IMR-90 (cell line): ENCODE measurements at regions not wholly inside any gene's neighbourhood (a gene's known extent, or its start where the extent isn't known, plus 50 kb on each side); places are given as distances from the start of the nearest gene placed in this dataset.

Experiments used
- ATAC-seq: fragments of 200-7000 bp; cut with Tn5 transposase; 2 replicates; pipeline ENCODE4 v1.9.1; 2020; ENCODE audit warnings: low read depth, mild to moderate bottlenecking, moderate library complexity
- BruUV-seq: library from RNA; stranded (reverse); fragments of 400-500 nt; replicated peaks from 2 replicates; lab custom pipeline; 2021; lab: Mats Ljungman, UMichigan
- CTCF ChIA-PET: fragments of 300-600 bp; formaldehyde crosslinking; extraction: SDS; loops from one replicate; lab custom pipeline; 2021; ENCODE audit warnings: antibody characterized with exemption; lab: Yijun Ruan, JAX
- POLR2A ChIA-PET: fragments of 300-600 bp; sonication (Branson Sonifier 250); formaldehyde crosslinking; loops from one replicate; lab custom pipeline; 2022; ENCODE audit warnings: antibody characterized with exemption; ENCODE audit not compliant: unreplicated experiment; lab: Charles Lee
- DNase-seq: peaks from one replicate; pipeline ENCODE4 v3.0.0; 2013
- H2AFZ ChIP-seq: replicated peaks from 2 replicates; pipeline ENCODE3; 2013; ENCODE audit warnings: low read length, mild to moderate bottlenecking; ENCODE audit not compliant: poor library complexity
- H2AK5ac ChIP-seq: 2 replicates; pipeline ENCODE4 v1.6.1; 2013; ENCODE audit warnings: low read depth, low read length, inconsistent platforms
- H2AK9ac ChIP-seq: replicated peaks from 2 replicates; pipeline ENCODE3; 2013; ENCODE audit warnings: mild to moderate bottlenecking, low read depth, low read length, moderate library complexity; ENCODE audit not compliant: poor library complexity
- H2BK120ac ChIP-seq: 2 replicates; pipeline ENCODE4 v1.6.1; 2013; ENCODE audit warnings: low read depth, low read length, inconsistent platforms
- H2BK15ac ChIP-seq: 3 replicates; pipeline ENCODE4 v1.6.1; 2013; ENCODE audit warnings: low read depth, low read length, inconsistent platforms
- H2BK20ac ChIP-seq: 2 replicates; pipeline ENCODE4 v1.6.1; 2013; ENCODE audit warnings: low read depth, mild to moderate bottlenecking, inconsistent platforms, low read length, moderate library complexity
- H2BK5ac ChIP-seq: 2 replicates; pipeline ENCODE4 v1.6.1; 2013; ENCODE audit warnings: mild to moderate bottlenecking, low read depth, low read length, inconsistent platforms; ENCODE audit not compliant: poor library complexity, severe bottlenecking
- H3K14ac ChIP-seq: replicated peaks from 2 replicates; pipeline ENCODE4 v1.6.1; 2013; ENCODE audit warnings: low read depth, low read length, inconsistent platforms
- H3K18ac ChIP-seq: 2 replicates; pipeline ENCODE4 v1.6.1; 2013; ENCODE audit warnings: low read depth, low read length, control low read depth
- H3K23ac ChIP-seq: 2 replicates; pipeline ENCODE4 v1.6.1; 2013; ENCODE audit warnings: low read depth, low read length, inconsistent platforms
- H3K27ac ChIP-seq: 2 replicates; pipeline ENCODE4 v1.5.1; 2013; ENCODE audit warnings: mild to moderate bottlenecking, control low read depth, low read length; ENCODE audit not compliant: insufficient read depth
- H3K27me3 ChIP-seq: 2 replicates; pipeline ENCODE4 v1.6.1; 2013; ENCODE audit warnings: low read length; ENCODE audit not compliant: control insufficient read depth, insufficient read depth
- H3K36me3 ChIP-seq: 2 replicates; pipeline ENCODE4 v1.6.1; 2013; ENCODE audit warnings: low read length, mixed read lengths; ENCODE audit not compliant: control insufficient read depth, insufficient read depth
- H3K4ac ChIP-seq: 2 replicates; pipeline ENCODE4 v1.6.1; 2013; ENCODE audit warnings: low read depth, low read length, inconsistent platforms
- H3K4me1 ChIP-seq: 2 replicates; pipeline ENCODE4 v1.6.1; 2013; ENCODE audit warnings: low read length, mixed read lengths; ENCODE audit not compliant: control insufficient read depth, insufficient read depth
- H3K4me2 ChIP-seq: 2 replicates; pipeline ENCODE4 v1.6.1; 2013; ENCODE audit warnings: low read depth, mild to moderate bottlenecking, control low read depth, low read length, moderate library complexity
- H3K4me3 ChIP-seq: 2 replicates; pipeline ENCODE4 v1.5.1; 2013; ENCODE audit warnings: low read depth, mild to moderate bottlenecking, control low read depth, low read length, moderate library complexity; ENCODE audit not compliant: insufficient read depth
- H3K56ac ChIP-seq: 2 replicates; pipeline ENCODE4 v1.6.1; 2013; ENCODE audit warnings: low read length, inconsistent platforms; ENCODE audit not compliant: insufficient read depth; ENCODE audit errors: extremely low read depth
- H3K79me1 ChIP-seq, 2 experiments: 2 replicates each; pipeline ENCODE4 v1.6.1; 2013; ENCODE audit warnings: low read length in 2 of 2, inconsistent platforms in 1 of 2, low read depth in 1 of 2
- H3K9ac ChIP-seq: 2 replicates; pipeline ENCODE4 v1.6.1; 2013; ENCODE audit warnings: low read depth, low read length, control low read depth
- H3K9me1 ChIP-seq: 2 replicates; pipeline ENCODE4 v1.6.1; 2013; ENCODE audit warnings: low read length, inconsistent platforms; ENCODE audit not compliant: insufficient read depth
- H3K9me3 ChIP-seq: 2 replicates; pipeline ENCODE4 v1.6.1; 2013; ENCODE audit warnings: low read length; ENCODE audit not compliant: control insufficient read depth, insufficient read depth
- H4K20me1 ChIP-seq: 2 replicates; pipeline ENCODE4 v1.6.1; 2013; ENCODE audit warnings: low read length, inconsistent platforms; ENCODE audit not compliant: insufficient read depth
- H4K5ac ChIP-seq: 2 replicates; pipeline ENCODE4 v1.6.1; 2013; ENCODE audit warnings: mild to moderate bottlenecking, low read depth, low read length, control low read depth
- H4K8ac ChIP-seq, 2 experiments: 2 replicates each; pipeline ENCODE4 v1.6.1; 2013; ENCODE audit warnings: low read depth in 2 of 2, low read length in 2 of 2, control low read depth in 1 of 2, inconsistent platforms in 1 of 2
- H4K91ac ChIP-seq: 2 replicates; pipeline ENCODE4 v1.6.1; 2013; ENCODE audit warnings: low read depth, low read length, inconsistent platforms; ENCODE audit not compliant: insufficient read depth
- BHLHE40 ChIP-seq: fragments of 150-350 bp; IDR thresholded peaks from 2 replicates; pipeline ENCODE4 v1.6.1; 2016; ENCODE audit warnings: mild to moderate bottlenecking, low read depth, low read length
- CEBPB ChIP-seq: IDR thresholded peaks from 2 replicates; pipeline ENCODE4 v1.6.1; 2012; ENCODE audit warnings: low read depth, low read length, improper control_type of control experiment
- FOS ChIP-seq: fragments of 150-350 bp; IDR thresholded peaks from 2 replicates; pipeline ENCODE4 v1.6.1; 2016; ENCODE audit warnings: low read depth, low read length
- MAFK ChIP-seq: IDR thresholded peaks from 2 replicates; pipeline ENCODE4 v1.6.1; 2012; ENCODE audit warnings: low read depth, low read length, improper control_type of control experiment
- MXI1 ChIP-seq: IDR thresholded peaks from 2 replicates; pipeline ENCODE4 v1.6.1; 2012; ENCODE audit warnings: low read depth, mild to moderate bottlenecking, low read length, moderate library complexity, borderline replicate concordance
- RFX5 ChIP-seq: IDR thresholded peaks from 2 replicates; pipeline ENCODE4 v1.8.0; 2012; ENCODE audit warnings: low read depth, mild to moderate bottlenecking, low read length, moderate library complexity
- WGBS, 2 experiments: methylation state at CpG; one replicate each; pipeline versions ENCODE4 v1.1.5 to v1.1.7; 2013; ENCODE audit warnings: missing lambda C conversion rate in 2 of 2; ENCODE audit not compliant: insufficient read length in 1 of 2; ENCODE audit errors: extremely low coverage in 2 of 2; 5-methylcytosine and 5-hydroxymethylcytosine counted together
- dilution Hi-C: fragments of 300-500 bp; cut with HindIII; formaldehyde crosslinking; loops from one replicate; pipeline ENCODE4 v1.14.3; 2018; ENCODE audit warnings: low sequenced_read_pairs; ENCODE audit not compliant: unreplicated experiment
- in situ Hi-C: fragments of 300-500 bp; cut with MboI; formaldehyde crosslinking; loops from 3 replicates; pipeline ENCODE4 v1.14.3; 2019; ENCODE audit warnings: low sequenced_read_pairs, inconsistent platforms, mixed read lengths
- intact Hi-C: fragments of 100-400 bp; cut with micrococcal nuclease; formaldehyde crosslinking; loops from 2 replicates; pipeline ENCODE4 v1.10.0; 2022
- TF ChIP-seq, protein P1 (sequence below): fragments of 150-350 bp; IDR thresholded peaks from 2 replicates; pipeline ENCODE4 v1.6.1; 2017; ENCODE audit warnings: mild to moderate bottlenecking, antibody characterized with exemption, low read length, low read depth

- H3K23ac ChIP-seq, result no peak overlapping the region
- no peaks in the 10 kb centered on the region for H4K20me1 ChIP-seq
- H3K4me2 ChIP-seq, result peak overlapping the region; percentile 35; the same call in 1 of the 2 replicates
- BruUV-seq, result no TSS peak
- no peaks in the 10 kb centered on the region for H3K79me1 ChIP-seq
- no peak overlapping the region for H3K27ac ChIP-seq
- no peaks in the 10 kb centered on the region for H3K36me3 ChIP-seq
- H4K5ac ChIP-seq, result peak overlapping the region; percentile 39; the same call in 1 of the 2 replicates
- DNase-seq, result peak; percentile 99
- no peaks in the 10 kb centered on the region for H3K27me3 ChIP-seq
- no peak overlapping the region for H3K9ac ChIP-seq
- ATAC-seq, result peak; percentile 89
- in situ Hi-C loops (no loop called here), dilution Hi-C loops (no loop called here), intact Hi-C loops (no loop called here)
- H4K91ac ChIP-seq, result no peak overlapping the region
- no peak overlapping the region for H2AFZ ChIP-seq
- no peak overlapping the region for H2AK9ac ChIP-seq
- TF ChIP-seq MAFK (peak; percentile 21; the same call in 1 of the 2 replicates), BHLHE40 (peak; percentile 50; the same call in 1 of the 2 replicates), FOS (peak; percentile 95), RFX5 (no peak), CEBPB (peak; percentile 94), MXI1 (no peak)
- TF ChIP-seq, protein P1, sequence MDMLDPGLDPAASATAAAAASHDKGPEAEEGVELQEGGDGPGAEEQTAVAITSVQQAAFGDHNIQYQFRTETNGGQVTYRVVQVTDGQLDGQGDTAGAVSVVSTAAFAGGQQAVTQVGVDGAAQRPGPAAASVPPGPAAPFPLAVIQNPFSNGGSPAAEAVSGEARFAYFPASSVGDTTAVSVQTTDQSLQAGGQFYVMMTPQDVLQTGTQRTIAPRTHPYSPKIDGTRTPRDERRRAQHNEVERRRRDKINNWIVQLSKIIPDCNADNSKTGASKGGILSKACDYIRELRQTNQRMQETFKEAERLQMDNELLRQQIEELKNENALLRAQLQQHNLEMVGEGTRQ, result peak; percentile 62
- H3K14ac ChIP-seq, result no peak overlapping the region; the same call in 1 of the 2 replicates
- CTCF ChIA-PET, result no interaction called here
- peak overlapping the region; percentile 51; the same call in 1 of the 2 replicates for H2BK120ac ChIP-seq
- no peak overlapping the region for H2AK5ac ChIP-seq
- POLR2A ChIA-PET, result no interaction called here
- H2BK15ac ChIP-seq, result peak overlapping the region; percentile 39; the same call in 1 of the 3 replicates
- no CpG with 5 or more reads among the region's 2 CpGs for WGBS, 2 experiments
- no peaks in the 10 kb centered on the region for H3K9me1 ChIP-seq
- peak overlapping the region; percentile 32 to 38; a peak in 3 of 4 replicates for H4K8ac ChIP-seq
- no peak overlapping the region for H3K56ac ChIP-seq
- H3K4me3 ChIP-seq, result no peak overlapping the region
- H3K4ac ChIP-seq, result no peak overlapping the region
- H2BK5ac ChIP-seq, result peak overlapping the region; percentile 86
- no peak overlapping the region for H2BK20ac ChIP-seq
- H3K18ac ChIP-seq, result peak overlapping the region; percentile 71; the same call in 1 of the 2 replicates
- H3K4me1 ChIP-seq, result peaks cover 3% of the 10 kb centered on the region
- peaks cover 5% of the 10 kb centered on the region; the same call in 1 of the 2 replicates for H3K9me3 ChIP-seq
These were observed 145.2 kb upstream of the CBLB start for GRCh38 chr3:106013971-106014370.
